GM12874 (cell line): ENCODE measurements at regions not wholly inside any gene's neighbourhood (a gene's known extent, or its start where the extent isn't known, plus 50 kb on each side); places are given as distances from the start of the nearest gene placed in this dataset.

Experiments used
- CTCF ChIP-seq: IDR thresholded peaks from 2 replicates; pipeline ENCODE4 v1.5.1; 2011; ENCODE audit warnings: low read depth, mild to moderate bottlenecking, control low read depth, low read length, moderate library complexity; ENCODE audit not compliant: insufficient read depth

GRCh38 chr20:40603057-40603651, 85.9 kb downstream of the MAFB start:
- no peak for TF ChIP-seq CTCF

GRCh38 chr20:40602381-40602780, 86.7 kb downstream of the MAFB start:
- no peak for TF ChIP-seq CTCF

- TF ChIP-seq CTCF, result no peak
Measured at GRCh38 chr20:40600441-40601219, 88.4 kb downstream of the MAFB start.

GRCh38 chr20:40599987-40600386, 89.0 kb downstream of the MAFB start:
- no peak for TF ChIP-seq CTCF

- no peak for TF ChIP-seq CTCF
Measured at GRCh38 chr20:40592941-40593340, 96.1 kb downstream of the MAFB start.

- no peak for TF ChIP-seq CTCF
Measured at GRCh38 chr20:40591536-40591935, 97.5 kb downstream of the MAFB start.

GRCh38 chr20:40591119-40591518, 97.9 kb downstream of the MAFB start:
- no peak for TF ChIP-seq CTCF
